Sigmoid colon (tissue), 6 donors: ENCODE measurements at regions not wholly inside any gene's neighbourhood (a gene's known extent, or its start where the extent isn't known, plus 50 kb on each side); places are given as distances from the start of the nearest gene placed in this dataset.

ENCODE experiments used
- DNase-seq: peaks from one replicate; pipeline ENCODE4 v3.0.0-alpha.2; 2019
- H3K27ac ChIP-seq, 4 donors: fragments of 200-600 bp; sonication (generic); one replicate each; pipeline ENCODE4 v1.5.1; 2016 to 2019; ENCODE audit warnings: mild to moderate bottlenecking in 1 of 4
- H3K27me3 ChIP-seq, 3 donors: fragments of 200-600 bp; sonication (generic); one replicate each; pipeline ENCODE4 v1.5.1; 2019; ENCODE audit warnings: mild to moderate bottlenecking in 1 of 3
- H3K36me3 ChIP-seq, 4 donors: fragments of 200-600 bp; sonication (generic); one replicate each; pipeline ENCODE4 v1.5.1; 2016 to 2019
- H3K4me1 ChIP-seq, 4 donors: fragments of 200-600 bp; sonication (generic); one replicate each; pipeline ENCODE4 v1.5.1; 2017 to 2019
- H3K4me3 ChIP-seq, 4 donors: fragments of 200-600 bp; sonication (generic); one replicate each; pipeline ENCODE4 v1.5.1; 2017 to 2019; ENCODE audit warnings: mild to moderate bottlenecking in 2 of 4, moderate library complexity in 1 of 4
- H3K9me3 ChIP-seq, 4 donors: fragments of 200-600 bp in 3 of 4; sonication (generic) in 3 of 4; one replicate each; pipeline versions ENCODE4 v1.5.1 to v1.6.1; 2013 to 2019
- CTCF ChIP-seq, 4 experiments: fragments of 450-650 bp in 3 of 4; fragments of 200-600 bp in 1 of 4; IDR thresholded peaks; one replicate each; pipeline ENCODE4 v1.5.1; 2016 to 2019; ENCODE audit warnings: antibody characterized with exemption in 4 of 4, mild to moderate bottlenecking in 3 of 4, moderate library complexity in 2 of 4
- EP300 ChIP-seq, 4 donors: sonication (generic); formaldehyde crosslinking; IDR thresholded peaks; one replicate each; pipeline ENCODE4 v1.6.1; 2017; ENCODE audit warnings: antibody characterized with exemption in 4 of 4
- POLR2A ChIP-seq, 2 donors: fragments of 450-650 bp; IDR thresholded peaks; one replicate each; pipeline ENCODE4 v1.6.1; 2016; ENCODE audit warnings: antibody characterized with exemption in 2 of 2, mild to moderate bottlenecking in 2 of 2, moderate library complexity in 2 of 2
- POLR2AphosphoS5 ChIP-seq, 4 donors: sonication (generic); formaldehyde crosslinking; IDR thresholded peaks; one replicate each; pipeline ENCODE4 v1.6.1; 2017; ENCODE audit warnings: antibody characterized with exemption in 4 of 4
- WGBS, 2 donors: extraction: QIAGEN DNeasy Blood & Tissue Kit; methylation state at CpG; one replicate each; pipeline ENCODE4 v1.1.7; 2013; 5-methylcytosine and 5-hydroxymethylcytosine counted together
- intact Hi-C: fragments of 100-400 bp; cut with DNase I; formaldehyde crosslinking; loops from one replicate; pipeline ENCODE4 v1.15.1; 2023
- donor health status: healthy with polysubstance abuse.
- donor health status: healthy.

GRCh38 chr4:187789078-187789477, 206.5 kb upstream of the ZFP42 start:
- TF ChIP-seq CTCF (IDR thresholded peaks at IDR 0.05) (no peak), EP300 (IDR thresholded peaks at IDR 0.05) (no peak), POLR2A (IDR thresholded peaks at IDR 0.05) (no peak), POLR2AphosphoS5 (IDR thresholded peaks at IDR 0.05) (no peak)
- intact Hi-C loops, result no loop called here
- 92 to 93% methylated on average over 9 of the region's 9 CpGs for WGBS, 2 donors
- Histone ChIP-seq H3K9me3 (peaks cover 0 to 3% (median 0%) of the 10 kb centered on the region in 4 donors), H3K4me1 (no peaks in the 10 kb centered on the region), H3K4me3 (no peak overlapping the region), H3K27ac (no peak overlapping the region), H3K27me3 (no peaks in the 10 kb centered on the region), H3K36me3 (no peaks in the 10 kb centered on the region)
- no peak for DNase-seq

DNA sequence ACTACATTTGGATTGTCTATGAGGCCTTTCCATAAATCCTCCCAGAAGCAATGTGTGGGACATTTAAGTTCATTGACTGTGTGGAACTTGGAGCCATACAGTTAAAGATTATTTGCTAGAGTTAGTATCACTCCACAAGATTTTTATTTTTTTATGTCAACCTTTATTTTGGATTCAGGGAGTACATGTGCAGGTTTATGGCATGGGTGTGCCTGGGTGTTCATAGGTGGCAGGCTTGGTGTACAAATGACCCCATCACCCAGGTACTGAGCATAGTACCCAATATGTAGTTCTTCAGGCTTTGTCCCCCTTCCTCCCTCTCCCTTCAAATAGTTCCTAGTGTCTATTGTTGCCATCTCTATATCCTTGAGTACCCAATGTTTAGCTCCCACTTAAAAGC, 199.8 kb upstream of the ZFP42 start:
- Histone ChIP-seq H3K4me3 (no peak overlapping the region), H3K27me3 (no peaks in the 10 kb centered on the region), H3K9me3 (peaks cover 0 to 8% (median 0%) of the 10 kb centered on the region in 4 donors), H3K27ac (no peak overlapping the region), H3K4me1 (no peaks in the 10 kb centered on the region), H3K36me3 (no peaks in the 10 kb centered on the region)
- no peak for TF ChIP-seq POLR2A (IDR thresholded peaks at IDR 0.05)
- TF ChIP-seq POLR2AphosphoS5 (IDR thresholded peaks at IDR 0.05), result no peak
- TF ChIP-seq CTCF (IDR thresholded peaks at IDR 0.05), result no peak
- TF ChIP-seq EP300 (IDR thresholded peaks at IDR 0.05), result no peak
- intact Hi-C loops, result no loop called here
- DNase-seq, result no peak

DNA sequence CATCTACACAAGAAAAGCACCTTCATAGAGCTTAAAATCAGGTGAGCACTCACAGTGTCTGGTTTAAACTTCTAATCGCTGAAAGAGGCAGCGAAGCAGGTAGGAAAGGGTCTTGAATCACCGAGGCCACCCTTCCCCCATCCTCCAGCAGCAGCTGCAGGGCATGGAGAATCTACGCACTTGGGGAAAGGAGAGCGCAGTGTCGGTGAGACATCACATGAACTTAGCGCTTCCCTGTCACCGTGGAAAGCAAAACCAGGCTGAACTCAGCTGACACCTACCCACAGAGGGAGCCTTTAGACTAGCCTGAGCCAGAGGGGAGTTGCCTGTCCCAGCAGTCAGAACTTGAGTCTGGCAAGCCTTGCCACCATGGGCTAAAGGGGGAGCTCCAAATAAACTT, 197.2 kb upstream of the ZFP42 start:
- WGBS, 2 donors, result 92 to 94% methylated on average over 8 of the region's 8 CpGs
- intact Hi-C loops, result no loop called here

GRCh38 chr4:187799735-187800134, 195.8 kb upstream of the ZFP42 start:
- WGBS, 2 donors, result 88 to 96% methylated on average over 2 of the region's 2 CpGs
- Histone ChIP-seq H3K27me3 (no peaks in the 10 kb centered on the region), H3K27ac (no peak overlapping the region), H3K9me3 (peaks cover 0 to 8% (median 1%) of the 10 kb centered on the region in 4 donors), H3K36me3 (no peaks in the 10 kb centered on the region), H3K4me3 (no peak overlapping the region), H3K4me1 (no peaks in the 10 kb centered on the region)
- no peak for DNase-seq
- intact Hi-C loops, result no loop called here
- TF ChIP-seq POLR2AphosphoS5 (IDR thresholded peaks at IDR 0.05) (no peak), POLR2A (IDR thresholded peaks at IDR 0.05) (no peak), EP300 (IDR thresholded peaks at IDR 0.05) (no peak), CTCF (IDR thresholded peaks at IDR 0.05) (no peak)

More for the DNA sequence above, 197.2 kb upstream of the ZFP42 start:
- Histone ChIP-seq H3K4me1 (no peaks in the 10 kb centered on the region), H3K27ac (no peak overlapping the region), H3K27me3 (no peaks in the 10 kb centered on the region), H3K36me3 (no peaks in the 10 kb centered on the region), H3K9me3 (peaks cover 0 to 8% (median 0%) of the 10 kb centered on the region in 4 donors), H3K4me3 (no peak overlapping the region)
- TF ChIP-seq POLR2AphosphoS5 (IDR thresholded peaks at IDR 0.05), result no peak
- TF ChIP-seq CTCF (IDR thresholded peaks at IDR 0.05), result no peak
- no peak for TF ChIP-seq EP300 (IDR thresholded peaks at IDR 0.05)
- no peak for TF ChIP-seq POLR2A (IDR thresholded peaks at IDR 0.05)
- no peak for DNase-seq

DNA sequence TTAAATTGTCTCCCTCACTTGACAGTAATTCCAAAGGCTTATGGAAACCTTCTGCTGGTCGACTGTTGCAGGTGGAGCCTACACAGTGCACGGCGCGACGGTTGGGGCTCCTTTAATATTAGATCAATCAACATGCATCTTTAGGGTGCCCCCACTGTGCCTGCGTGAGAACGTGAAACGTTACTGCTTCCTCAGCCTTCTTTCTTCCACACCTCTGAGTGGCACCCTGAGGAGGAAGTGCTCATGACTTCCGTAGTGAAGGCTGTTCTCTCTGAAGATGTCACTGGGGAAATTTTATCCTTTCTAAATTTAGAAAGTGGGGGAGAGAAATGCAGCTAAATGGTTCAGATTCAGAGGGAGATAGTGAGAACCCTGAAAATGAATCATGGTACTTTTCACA, 184.0 kb upstream of the ZFP42 start:
- no peaks in the 10 kb centered on the region for H3K27me3 ChIP-seq
- H3K9me3 ChIP-seq, result no peaks in the 10 kb centered on the region
- no peaks in the 10 kb centered on the region for H3K36me3 ChIP-seq
- WGBS, 2 donors, result 67 to 83% methylated on average over 9 of the region's 9 CpGs
- no peak overlapping the region for H3K27ac ChIP-seq
- intact Hi-C loops, result no loop called here
- no peak for DNase-seq
- TF ChIP-seq EP300 (IDR thresholded peaks at IDR 0.05), result no peak
- TF ChIP-seq POLR2AphosphoS5 (IDR thresholded peaks at IDR 0.05), result no peak
- TF ChIP-seq CTCF (IDR thresholded peaks at IDR 0.05), result no peak
- TF ChIP-seq POLR2A (IDR thresholded peaks at IDR 0.05), result no peak
- H3K4me1 ChIP-seq, result no peaks in the 10 kb centered on the region
- no peak overlapping the region for H3K4me3 ChIP-seq
